ENCODE measurements at regions not wholly inside any gene's neighbourhood (a gene's known extent, or its start where the extent isn't known, plus 50 kb on each side); places are given as distances from the start of the nearest gene placed in this dataset.
"Not testable (repeated sequence)": the region's sequence is repeated elsewhere in the genome, so short reads cannot be mapped to it uniquely, and the experiment has no call there.

DNA sequence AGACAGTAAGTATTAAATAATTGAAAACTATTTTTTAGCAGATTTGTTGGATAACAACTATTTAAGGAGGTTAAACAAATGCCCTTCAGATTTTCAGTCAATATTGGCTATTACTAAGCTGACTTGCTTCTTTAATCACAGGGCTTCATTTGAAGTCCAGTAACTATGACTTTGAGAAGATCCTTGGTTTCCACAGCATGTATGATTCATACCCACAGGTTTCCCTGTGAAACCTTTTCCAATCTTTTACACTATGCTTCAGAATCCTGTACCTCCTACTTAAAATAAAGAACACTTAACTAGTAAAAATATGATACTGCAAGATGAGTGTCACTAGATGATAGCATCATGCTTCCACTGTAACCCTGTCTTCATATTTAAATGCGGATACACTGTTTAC, 211.9 kb downstream of the SPATA31A1 start:
- DNase-seq: not testable (repeated sequence)

DNA sequence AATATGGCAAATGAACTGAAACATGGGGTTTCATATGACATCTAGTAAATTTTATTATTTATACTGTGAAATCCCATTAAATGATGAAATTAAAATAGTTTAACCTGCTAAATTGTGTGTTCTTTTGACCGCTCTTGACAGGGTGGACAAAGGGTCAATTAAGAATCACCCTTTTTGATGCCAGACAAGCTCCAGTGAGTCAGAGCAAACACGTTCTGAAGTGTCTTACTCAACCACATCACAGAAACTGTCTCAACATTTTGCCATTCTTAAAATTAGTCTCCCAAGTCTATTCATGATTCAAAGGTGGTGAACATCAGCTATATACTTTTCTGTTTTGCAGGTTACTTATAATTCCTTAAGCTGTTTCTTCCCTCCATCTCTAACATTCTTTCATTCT, 213.4 kb downstream of the SPATA31A1 start:
- DNase-seq: not testable (repeated sequence)

GRCh38 chr9:39573024-39574022, 217.9 kb downstream of the SPATA31A1 start:
- not testable (repeated sequence) for DNase-seq

- DNase-seq: not testable (repeated sequence)
Measured at GRCh38 chr9:39579000-39579399, 223.5 kb downstream of the SPATA31A1 start.

- not testable (repeated sequence) for DNase-seq
Measured at GRCh38 chr9:39581296-39581695, 225.8 kb downstream of the SPATA31A1 start.

GRCh38 chr9:39582677-39583412, 227.4 kb downstream of the SPATA31A1 start:
- DNase-seq: not testable (repeated sequence)

GRCh38 chr9:39583413-39583747, 227.9 kb downstream of the SPATA31A1 start:
- DNase-seq: not testable (repeated sequence)

DNA sequence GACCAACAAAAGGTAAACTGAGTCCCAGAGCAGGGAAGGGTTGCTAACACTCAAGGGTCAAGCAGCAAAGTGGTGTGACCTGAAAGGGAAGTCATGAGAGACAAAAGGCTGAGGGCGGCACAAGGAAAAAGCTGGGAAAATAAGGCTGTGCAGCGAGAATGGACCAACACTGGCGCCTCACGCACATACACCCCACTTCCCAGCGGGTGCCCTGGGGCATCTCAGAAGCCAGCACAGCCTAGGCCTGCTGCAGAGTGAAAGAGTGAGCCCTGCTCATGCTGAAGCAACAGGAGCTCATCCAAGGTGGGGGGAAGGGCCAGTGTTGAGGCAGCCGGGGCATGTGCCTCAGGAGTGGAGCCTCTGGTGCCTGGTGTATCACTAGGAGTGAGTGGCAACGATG, 229.8 kb downstream of the SPATA31A1 start:
- DNase-seq: not testable (repeated sequence)

- no peak for DNase-seq
Measured at GRCh38 chr9:39587844-39588499, 232.5 kb downstream of the SPATA31A1 start.

DNA sequence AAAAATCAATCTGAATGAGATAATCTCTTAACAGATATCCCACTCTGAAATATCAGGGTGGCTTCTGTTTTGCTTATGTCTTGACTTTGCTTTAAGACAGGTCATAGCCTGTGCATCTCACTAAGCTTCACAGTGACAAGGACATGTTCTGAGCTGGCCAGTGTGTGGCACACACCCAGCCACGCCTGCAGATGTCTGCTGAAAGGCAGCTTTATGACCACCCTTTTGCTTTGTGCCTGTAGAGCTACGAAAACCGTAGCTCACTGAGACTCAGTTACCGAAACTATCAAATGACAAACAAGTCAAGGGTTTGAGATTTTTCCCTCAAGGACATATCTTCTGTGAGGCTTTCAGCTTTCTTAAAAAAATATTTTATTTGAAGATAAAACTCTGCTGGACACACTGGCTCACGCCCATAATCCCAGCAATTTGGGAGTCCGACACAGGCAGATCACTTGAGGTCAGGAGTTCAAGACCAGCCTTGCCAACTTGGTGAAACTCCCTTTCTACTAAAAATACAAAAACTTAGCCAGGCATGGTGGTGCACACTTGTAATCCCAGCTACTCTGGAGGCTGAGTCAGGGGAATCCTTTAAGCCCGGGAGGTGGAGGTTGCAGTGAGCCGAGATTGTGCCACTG, 233.2 kb downstream of the SPATA31A1 start:
- DNase-seq: no peak

- DNase-seq: not testable (repeated sequence)
Measured at GRCh38 chr9:39604089-39604488, 248.6 kb downstream of the SPATA31A1 start.

- DNase-seq: not testable (repeated sequence)
Measured at GRCh38 chr9:39611449-39612231, 256.2 kb downstream of the SPATA31A1 start.

DNA sequence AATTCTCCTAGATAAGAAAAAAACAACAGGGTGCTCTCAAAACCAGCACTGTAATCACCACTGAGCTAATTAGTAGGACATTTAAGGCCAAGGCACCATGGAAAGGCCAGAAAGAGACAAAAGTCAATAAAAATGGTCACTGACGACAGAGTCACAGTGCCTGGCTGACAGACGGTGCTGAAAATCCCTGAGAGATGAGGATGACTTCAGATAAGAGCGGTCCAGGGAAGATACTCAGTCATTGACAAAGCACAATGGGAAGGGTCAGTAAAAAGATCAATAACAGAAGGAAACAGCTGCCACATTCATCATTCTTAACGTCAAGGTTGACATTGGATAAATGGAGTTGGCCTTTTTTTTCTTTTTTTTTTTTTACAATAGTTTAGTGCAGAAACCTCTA, 261.0 kb downstream of the SPATA31A1 start:
- DNase-seq: not testable (repeated sequence)

- not testable (repeated sequence) for DNase-seq
Measured at GRCh38 chr9:39624048-39624447, 268.6 kb downstream of the SPATA31A1 start.

DNA sequence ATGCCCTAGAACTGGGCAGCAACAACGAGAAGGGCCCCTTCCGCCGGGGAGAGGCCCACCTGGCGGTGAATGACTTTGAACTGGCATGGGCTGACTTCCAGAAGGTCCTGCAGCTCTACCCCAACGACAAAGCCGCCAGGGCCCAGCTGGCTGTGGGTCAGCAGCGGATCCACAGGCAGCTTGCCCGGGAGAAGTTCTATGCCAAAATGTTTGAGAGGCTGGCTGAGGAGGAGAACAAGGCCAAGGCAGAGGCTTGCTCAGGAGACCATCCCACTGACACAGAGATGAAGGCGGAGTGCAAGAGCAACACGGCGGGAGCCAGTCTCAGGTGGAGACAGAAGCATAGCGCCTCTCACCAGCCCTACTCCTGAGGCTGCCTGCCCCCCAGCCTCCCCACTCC, 276.6 kb downstream of the SPATA31A1 start:
- DNase-seq: not testable (repeated sequence)

DNA sequence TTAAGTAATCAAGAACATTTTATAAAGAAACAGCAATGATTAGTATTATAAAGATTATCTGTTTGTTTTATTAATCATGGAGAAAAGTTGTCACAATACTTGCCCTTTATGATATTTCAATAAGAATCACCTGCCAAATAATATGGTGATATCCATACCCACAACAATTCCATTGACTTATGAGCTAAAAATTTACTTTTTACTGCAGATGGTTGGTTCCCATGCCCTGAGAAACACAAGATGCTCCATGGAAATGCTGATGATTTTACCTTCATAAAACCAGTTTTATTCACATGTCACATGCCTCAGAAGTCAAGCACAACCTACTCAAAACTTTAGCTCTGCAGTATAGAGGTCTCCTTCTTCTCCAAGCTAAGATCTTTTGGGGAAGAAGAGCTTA, 293.6 kb downstream of the SPATA31A1 start:
- DNase-seq: not testable (repeated sequence)

GRCh38 chr9:39656960-39657603, 301.6 kb downstream of the SPATA31A1 start:
- DNase-seq: not testable (repeated sequence)

- not testable (repeated sequence) for DNase-seq
Measured at GRCh38 chr9:39663020-39663419, 307.6 kb downstream of the SPATA31A1 start.

GRCh38 chr9:39663713-39664112, 308.2 kb downstream of the SPATA31A1 start:
- not testable (repeated sequence) for DNase-seq

DNA sequence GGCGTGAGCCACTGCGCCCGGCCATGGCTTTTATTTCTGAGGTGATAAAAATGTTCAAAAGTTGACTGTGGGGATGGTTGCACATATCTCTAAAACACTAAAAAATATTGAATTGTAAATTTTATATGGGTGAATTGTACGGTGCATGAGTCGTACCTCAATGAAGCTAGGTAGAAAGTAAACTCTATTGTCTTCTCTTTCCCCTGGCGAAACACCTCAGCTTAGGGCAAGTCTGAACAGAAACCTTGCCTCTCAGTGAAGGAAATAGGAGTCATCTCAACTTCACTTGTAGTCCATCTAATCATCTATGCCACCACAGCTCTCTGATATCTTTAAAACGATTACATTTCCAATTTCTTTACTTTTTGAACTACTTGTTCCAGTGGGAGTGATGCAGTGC, 309.6 kb downstream of the SPATA31A1 start:
- not testable (repeated sequence) for DNase-seq
